ENCODE measurements at regions not wholly inside any gene's neighbourhood (a gene's known extent, or its start where the extent isn't known, plus 50 kb on each side); places are given as distances from the start of the nearest gene placed in this dataset.

DNA sequence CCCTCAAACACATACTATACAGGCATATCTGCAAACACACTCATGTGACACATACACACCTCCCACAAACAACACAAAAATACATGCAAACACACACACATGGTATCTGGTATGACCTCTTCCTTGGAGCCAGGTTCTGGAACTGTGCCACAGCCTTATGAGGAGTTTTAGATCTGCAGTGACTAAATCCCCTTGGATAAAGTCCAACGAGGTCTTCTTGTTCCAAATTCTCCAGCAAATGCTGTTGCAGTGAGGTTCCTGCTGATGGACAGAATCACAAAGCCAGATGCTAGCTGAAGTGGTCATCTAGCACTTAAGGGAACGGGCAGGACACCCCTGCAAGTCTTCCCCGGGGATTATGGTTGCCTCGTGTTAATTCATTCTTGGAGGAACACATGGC is 54.5 kb upstream of the DAPL1 start:
- Histone ChIP-seq H3K4me1 (ENCODE audit: insufficient read depth, low read length) (peaks cover 43% of the 10 kb centered on the region), H3K79me2 (ENCODE audit: insufficient read depth, low read length) (no peaks in the 10 kb centered on the region), H3K36me3 (replicated peaks in 1 of 2; ENCODE audit: control insufficient read depth in 1 of 2, insufficient read depth in 2 of 2, low read length in 2 of 2) (no peaks in the 10 kb centered on the region), H3K4me3 (replicated peaks in 1 of 3; ENCODE audit: insufficient read depth in 1 of 3, low read depth in 2 of 3, low read length in 3 of 3) (no peak overlapping the region), H4K20me1 (ENCODE audit: insufficient read depth, low read length) (no peaks in the 10 kb centered on the region), H3K9ac (ENCODE audit: insufficient read depth, low read depth, low read length) (no peak overlapping the region), H3K9me3 (ENCODE audit: low read length) (no peaks in the 10 kb centered on the region), H3K27ac (ENCODE audit: extremely low read length, insufficient read depth, low read length) (no peak overlapping the region), H3K4me2 (ENCODE audit: low read depth, low read length) (no peak overlapping the region), H2AFZ (ENCODE audit: low read length) (no peak overlapping the region), H3K27me3 (ENCODE audit: control insufficient read depth in 1 of 2, insufficient read depth in 2 of 2, low read length in 2 of 2) (peaks cover 4 to 34% of the 10 kb centered on the region in 2 experiments; a peak in 4 of 5 replicates)
- WGBS (ENCODE audit: low lambda C conversion rate) = 31% methylated on average over 4 of the region's 4 CpGs
- BruUV-seq (replicated peaks) = no TSS peak
- intact Hi-C loops (cut with micrococcal nuclease; ENCODE audit: unreplicated experiment) (no loop called here), in situ Hi-C loops (cut with HindIII; ENCODE audit: extremely low pct_ligation_motif_present, low pct_unique_long_range_greater_than_20kb) (loop anchor here (25.0 kb wide), 1 partner anchor 278 kb away; the partner anchor contains the start of genes CCDC148 and PKP4)
- TF ChIP-seq, protein P1, sequence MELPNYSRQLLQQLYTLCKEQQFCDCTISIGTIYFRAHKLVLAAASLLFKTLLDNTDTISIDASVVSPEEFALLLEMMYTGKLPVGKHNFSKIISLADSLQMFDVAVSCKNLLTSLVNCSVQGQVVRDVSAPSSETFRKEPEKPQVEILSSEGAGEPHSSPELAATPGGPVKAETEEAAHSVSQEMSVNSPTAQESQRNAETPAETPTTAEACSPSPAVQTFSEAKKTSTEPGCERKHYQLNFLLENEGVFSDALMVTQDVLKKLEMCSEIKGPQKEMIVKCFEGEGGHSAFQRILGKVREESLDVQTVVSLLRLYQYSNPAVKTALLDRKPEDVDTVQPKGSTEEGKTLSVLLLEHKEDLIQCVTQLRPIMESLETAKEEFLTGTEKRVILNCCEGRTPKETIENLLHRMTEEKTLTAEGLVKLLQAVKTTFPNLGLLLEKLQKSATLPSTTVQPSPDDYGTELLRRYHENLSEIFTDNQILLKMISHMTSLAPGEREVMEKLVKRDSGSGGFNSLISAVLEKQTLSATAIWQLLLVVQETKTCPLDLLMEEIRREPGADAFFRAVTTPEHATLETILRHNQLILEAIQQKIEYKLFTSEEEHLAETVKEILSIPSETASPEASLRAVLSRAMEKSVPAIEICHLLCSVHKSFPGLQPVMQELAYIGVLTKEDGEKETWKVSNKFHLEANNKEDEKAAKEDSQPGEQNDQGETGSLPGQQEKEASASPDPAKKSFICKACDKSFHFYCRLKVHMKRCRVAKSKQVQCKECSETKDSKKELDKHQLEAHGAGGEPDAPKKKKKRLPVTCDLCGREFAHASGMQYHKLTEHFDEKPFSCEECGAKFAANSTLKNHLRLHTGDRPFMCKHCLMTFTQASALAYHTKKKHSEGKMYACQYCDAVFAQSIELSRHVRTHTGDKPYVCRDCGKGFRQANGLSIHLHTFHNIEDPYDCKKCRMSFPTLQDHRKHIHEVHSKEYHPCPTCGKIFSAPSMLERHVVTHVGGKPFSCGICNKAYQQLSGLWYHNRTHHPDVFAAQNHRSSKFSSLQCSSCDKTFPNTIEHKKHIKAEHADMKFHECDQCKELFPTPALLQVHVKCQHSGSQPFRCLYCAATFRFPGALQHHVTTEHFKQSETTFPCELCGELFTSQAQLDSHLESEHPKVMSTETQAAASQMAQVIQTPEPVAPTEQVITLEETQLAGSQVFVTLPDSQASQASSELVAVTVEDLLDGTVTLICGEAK (IDR thresholded peaks at IDR 0.05) = no peak
- TF ChIP-seq, protein P1 (CRISPR knock-in tag; IDR thresholded peaks at IDR 0.05) = no peak
- TF ChIP-seq KDM1A (CRISPR knock-in tag; IDR thresholded peaks at IDR 0.05) (no peak), MAFG (CRISPR knock-in tag; IDR thresholded peaks at IDR 0.05) (no peak)
- TF ChIP-seq, protein P2, sequence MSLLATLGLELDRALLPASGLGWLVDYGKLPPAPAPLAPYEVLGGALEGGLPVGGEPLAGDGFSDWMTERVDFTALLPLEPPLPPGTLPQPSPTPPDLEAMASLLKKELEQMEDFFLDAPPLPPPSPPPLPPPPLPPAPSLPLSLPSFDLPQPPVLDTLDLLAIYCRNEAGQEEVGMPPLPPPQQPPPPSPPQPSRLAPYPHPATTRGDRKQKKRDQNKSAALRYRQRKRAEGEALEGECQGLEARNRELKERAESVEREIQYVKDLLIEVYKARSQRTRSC (CRISPR knock-in tag; IDR thresholded peaks at IDR 0.05; ENCODE audit: low read depth) = no peak
- TF ChIP-seq, protein P3, sequence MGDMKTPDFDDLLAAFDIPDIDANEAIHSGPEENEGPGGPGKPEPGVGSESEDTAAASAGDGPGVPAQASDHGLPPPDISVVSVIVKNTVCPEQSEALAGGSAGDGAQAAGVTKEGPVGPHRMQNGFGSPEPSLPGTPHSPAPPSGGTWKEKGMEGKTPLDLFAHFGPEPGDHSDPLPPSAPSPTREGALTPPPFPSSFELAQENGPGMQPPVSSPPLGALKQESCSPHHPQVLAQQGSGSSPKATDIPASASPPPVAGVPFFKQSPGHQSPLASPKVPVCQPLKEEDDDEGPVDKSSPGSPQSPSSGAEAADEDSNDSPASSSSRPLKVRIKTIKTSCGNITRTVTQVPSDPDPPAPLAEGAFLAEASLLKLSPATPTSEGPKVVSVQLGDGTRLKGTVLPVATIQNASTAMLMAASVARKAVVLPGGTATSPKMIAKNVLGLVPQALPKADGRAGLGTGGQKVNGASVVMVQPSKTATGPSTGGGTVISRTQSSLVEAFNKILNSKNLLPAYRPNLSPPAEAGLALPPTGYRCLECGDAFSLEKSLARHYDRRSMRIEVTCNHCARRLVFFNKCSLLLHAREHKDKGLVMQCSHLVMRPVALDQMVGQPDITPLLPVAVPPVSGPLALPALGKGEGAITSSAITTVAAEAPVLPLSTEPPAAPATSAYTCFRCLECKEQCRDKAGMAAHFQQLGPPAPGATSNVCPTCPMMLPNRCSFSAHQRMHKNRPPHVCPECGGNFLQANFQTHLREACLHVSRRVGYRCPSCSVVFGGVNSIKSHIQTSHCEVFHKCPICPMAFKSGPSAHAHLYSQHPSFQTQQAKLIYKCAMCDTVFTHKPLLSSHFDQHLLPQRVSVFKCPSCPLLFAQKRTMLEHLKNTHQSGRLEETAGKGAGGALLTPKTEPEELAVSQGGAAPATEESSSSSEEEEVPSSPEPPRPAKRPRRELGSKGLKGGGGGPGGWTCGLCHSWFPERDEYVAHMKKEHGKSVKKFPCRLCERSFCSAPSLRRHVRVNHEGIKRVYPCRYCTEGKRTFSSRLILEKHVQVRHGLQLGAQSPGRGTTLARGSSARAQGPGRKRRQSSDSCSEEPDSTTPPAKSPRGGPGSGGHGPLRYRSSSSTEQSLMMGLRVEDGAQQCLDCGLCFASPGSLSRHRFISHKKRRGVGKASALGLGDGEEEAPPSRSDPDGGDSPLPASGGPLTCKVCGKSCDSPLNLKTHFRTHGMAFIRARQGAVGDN (CRISPR knock-in tag; IDR thresholded peaks at IDR 0.05) = no peak
- ATAC-seq (no peak), FAIRE-seq (no peak), DNase-seq (ENCODE audit: low spot score) (no peak)
- ChIA-PET POLR2A (no interaction called here), CTCF (ENCODE audit: low intra/inter-chr PET ratio, low total read pairs) (no interaction called here)
